Heart left ventricle (tissue), 16 donors: ENCODE measurements at regions not wholly inside any gene's neighbourhood (a gene's known extent, or its start where the extent isn't known, plus 50 kb on each side); places are given as distances from the start of the nearest gene placed in this dataset.
A peak's percentile ranks its signal among the peaks of the same experiment; 100 is the strongest.

ENCODE experiments used
- ATAC-seq, 4 donors: fragments of 200-7000 bp; cut with Tn5 transposase; one replicate each; pipeline ENCODE4 v1.9.1; 2020 to 2022; ENCODE audit warnings: moderate library complexity in 4 of 4, mild to moderate bottlenecking in 3 of 4, moderate number of reproducible peaks in 1 of 4
- DNase-seq, 5 donors: peaks; one replicate each; pipeline ENCODE4 v3.0.0-alpha.2; 2020
- H3K27ac ChIP-seq, 12 donors: fragments of 200-600 bp; sonication (generic) in 4 of 12; one replicate each; pipeline versions ENCODE4 v1.5.0 to v1.8.0; 2016 to 2022; ENCODE audit warnings: mild to moderate bottlenecking in 2 of 12
- H3K27me3 ChIP-seq, 9 donors: fragments of 200-600 bp; sonication (generic) in 2 of 9; one replicate each; pipeline versions ENCODE4 v1.5.1 to v1.8.0; 2016 to 2022; ENCODE audit warnings: mild to moderate bottlenecking in 3 of 9
- H3K36me3 ChIP-seq, 9 donors: fragments of 200-600 bp; sonication (generic) in 2 of 9; one replicate each; pipeline versions ENCODE4 v1.5.0 to v1.8.0; 2018 to 2022; ENCODE audit warnings: mild to moderate bottlenecking in 2 of 9
- H3K4me1 ChIP-seq, 12 donors: fragments of 200-600 bp; sonication (generic) in 4 of 12; one replicate each; pipeline versions ENCODE4 v1.5.0 to v1.8.0; 2016 to 2022; ENCODE audit warnings: mild to moderate bottlenecking in 3 of 12
- H3K4me3 ChIP-seq, 12 donors: fragments of 200-600 bp; sonication (generic) in 4 of 12; one replicate each; pipeline versions ENCODE4 v1.5.0 to v1.8.0; 2017 to 2022; ENCODE audit warnings: mild to moderate bottlenecking in 9 of 12, moderate library complexity in 4 of 12
- H3K9me3 ChIP-seq, 12 donors: fragments of 200-600 bp; sonication (generic) in 4 of 12; one replicate each; pipeline versions ENCODE4 v1.5.0 to v1.8.0; 2016 to 2022; ENCODE audit warnings: mild to moderate bottlenecking in 1 of 12
- CTCF ChIP-seq, 12 donors: fragments of 200-600 bp; sonication (generic) in 4 of 12; IDR thresholded peaks; one replicate each; pipeline versions ENCODE4 v1.5.0 to v1.8.0; 2018 to 2022; ENCODE audit warnings: antibody characterized with exemption in 12 of 12, mild to moderate bottlenecking in 5 of 12
- POLR2A ChIP-seq, 2 donors: fragments of 450-650 bp; IDR thresholded peaks; one replicate each; pipeline ENCODE4 v1.6.1; 2017; ENCODE audit warnings: antibody characterized with exemption in 2 of 2, mild to moderate bottlenecking in 2 of 2, moderate library complexity in 2 of 2
- WGBS, 4 donors: extraction: QIAGEN DNeasy Blood & Tissue Kit in 2 of 4; methylation state at CpG; one replicate each; pipeline versions ENCODE4 v1.1.5 to v1.1.7; 2013 to 2018; 5-methylcytosine and 5-hydroxymethylcytosine counted together
- intact Hi-C, 10 donors: fragments of 100-400 bp; cut with DNase I; formaldehyde crosslinking; loops; one replicate each; pipeline versions ENCODE4 v1.11.1 to v1.14.2; 2022
- donor health status: ischemic (EF 13 %, LVEDD 7.1; RV severe dilation, severe dysfunction).
- donor health status: healthy with polysubstance abuse.
- donor health status: DM: no; HTN: yes; CAD: no.
- donor health status: DM: no; HTN: no; CAD: no.
- donor health status: ischemic (EF 25% LVEDD 6.9; RV normal size, moderate dysfunction).
- donor health status: ischemic (EF 25% LVEDD 5.7; RV mildly dilated, moderate dysfunction).
- donor health status: healthy.
- donor health status: DM: yes; HTN: yes; CAD: no.
- donor health status: ischemic (EF 35%, LVEDD 5.7; RV mildly dilated, moderate dysfunction).
- donor health status: nonischemic (EF 11% LVEDD 7.7; RV severe dilation, severe dysfunction).
- donor health status: DM: yes; HTN: yes; CAD: no.
- donor health status: PGD.
- donor health status: ischemic (EF 29% LVEDD 5.4; RV normal size, mild dysfunction).
- donor health status: nonischemic (EF 23%, LVEDD 6.1; RV moderate dilation, normal function).

- peak; percentile 61 to 82 (median 70) for DNase-seq
- 34 to 41% (median 36%) methylated on average over 5 of the region's 5 CpGs for WGBS, 4 donors
- no peaks in the 10 kb centered on the region for H3K9me3 ChIP-seq
- no peak overlapping the region for H3K4me3 ChIP-seq
- no peak overlapping the region for H3K27ac ChIP-seq
- ATAC-seq, result peak; percentile 94 to 99 (median 98)
- no peaks in the 10 kb centered on the region for H3K4me1 ChIP-seq
- peaks cover 0 to 4% (median 0%) of the 10 kb centered on the region in 9 donors for H3K27me3 ChIP-seq
- TF ChIP-seq CTCF (IDR thresholded peaks at IDR 0.05), result peak; percentile 56 to 84 (median 74)
- TF ChIP-seq POLR2A (IDR thresholded peaks at IDR 0.05), result no peak
- intact Hi-C loops, result loop anchor here (2.0 to 10.0 kb wide), 15 partner anchors 176 to 1416 kb away; partner anchors contain the start of gene MEIS1 (in 1 of the 10)
- H3K36me3 ChIP-seq, result no peaks in the 10 kb centered on the region
Observed at GRCh38 chr2:67840460-67841068, 222.2 kb downstream of the C1D start.

GRCh38 chr2:67841711-67842110 lies 221.1 kb downstream of the C1D start:
- WGBS, 4 donors, result 71 to 86% (median 78%) methylated on average over 2 of the region's 2 CpGs
- H3K4me3 ChIP-seq, result no peak overlapping the region
- peaks cover 0 to 4% (median 0%) of the 10 kb centered on the region in 9 donors for H3K27me3 ChIP-seq
- no peak for DNase-seq
- H3K4me1 ChIP-seq, result peaks cover 0 to 9% (median 0%) of the 10 kb centered on the region in 12 donors
- intact Hi-C loops, result loop anchor here (2.0 to 10.0 kb wide), 15 partner anchors 177 to 1417 kb away; partner anchors contain the start of gene MEIS1 (in 1 of the 10)
- no peak overlapping the region for H3K27ac ChIP-seq
- ATAC-seq, result no peak
- no peaks in the 10 kb centered on the region for H3K36me3 ChIP-seq
- TF ChIP-seq POLR2A (IDR thresholded peaks at IDR 0.05) (no peak), CTCF (IDR thresholded peaks at IDR 0.05) (no peak)
- H3K9me3 ChIP-seq, result no peaks in the 10 kb centered on the region

- H3K36me3 ChIP-seq, result no peaks in the 10 kb centered on the region
- H3K4me1 ChIP-seq, result peaks cover 0 to 10% (median 0%) of the 10 kb centered on the region in 12 donors
- intact Hi-C loops, result loop anchor here (5.0 to 10.0 kb wide), 13 partner anchors 178 to 1418 kb away; partner anchors contain the start of gene MEIS1 (in 1 of the 10)
- no peak overlapping the region for H3K27ac ChIP-seq
- no peak for TF ChIP-seq POLR2A (IDR thresholded peaks at IDR 0.05)
- TF ChIP-seq CTCF (IDR thresholded peaks at IDR 0.05), result no peak
- ATAC-seq (no peak), DNase-seq (no peak)
- 65 to 72% (median 66%) methylated on average over 9 of the region's 9 CpGs for WGBS, 4 donors
- H3K4me3 ChIP-seq, result no peak overlapping the region
- H3K9me3 ChIP-seq, result no peaks in the 10 kb centered on the region
- peaks cover 0 to 4% (median 0%) of the 10 kb centered on the region in 9 donors for H3K27me3 ChIP-seq
Observed at GRCh38 chr2:67842375-67842959, 220.3 kb downstream of the C1D start.

GRCh38 chr2:67844024-67844540 lies 218.7 kb downstream of the C1D start:
- no peak for DNase-seq
- Histone ChIP-seq H3K27me3 (peaks cover 0 to 4% (median 0%) of the 10 kb centered on the region in 9 donors), H3K36me3 (no peaks in the 10 kb centered on the region), H3K4me3 (no peak overlapping the region), H3K27ac (no peak overlapping the region), H3K4me1 (peaks cover 0 to 10% (median 0%) of the 10 kb centered on the region in 12 donors), H3K9me3 (no peaks in the 10 kb centered on the region)
- TF ChIP-seq POLR2A (IDR thresholded peaks at IDR 0.05) (no peak), CTCF (IDR thresholded peaks at IDR 0.05) (no peak)
- intact Hi-C loops, result loop anchor here (5.0 to 10.0 kb wide), 13 partner anchors 179 to 1419 kb away; partner anchors contain the start of gene MEIS1 (in 1 of the 10)
- no peak for ATAC-seq
- WGBS, 4 donors, result 58 to 71% (median 63%) methylated on average over 1 of the region's 1 CpG
